Urinary bladder (tissue), 3 donors: ENCODE measurements at regions not wholly inside any gene's neighbourhood (a gene's known extent, or its start where the extent isn't known, plus 50 kb on each side); places are given as distances from the start of the nearest gene placed in this dataset.

Experiments
- DNase-seq: peaks from one replicate; pipeline ENCODE4 v3.0.0-alpha.2; 2015; ENCODE audit errors: extremely low spot score
- H3K27ac ChIP-seq: one replicate; pipeline ENCODE4 v1.5.1; 2013; ENCODE audit warnings: low read depth, mild to moderate bottlenecking, moderate library complexity
- H3K36me3 ChIP-seq: one replicate; pipeline ENCODE4 v1.6.1; 2013; ENCODE audit warnings: mild to moderate bottlenecking, moderate library complexity; ENCODE audit not compliant: insufficient read depth
- H3K4me1 ChIP-seq: one replicate; pipeline ENCODE4 v1.6.1; 2013; ENCODE audit warnings: mild to moderate bottlenecking, moderate library complexity; ENCODE audit not compliant: insufficient read depth
- H3K4me3 ChIP-seq: one replicate; pipeline ENCODE4 v1.5.1; 2013; ENCODE audit warnings: low read depth, low read length
- WGBS: extraction: QIAGEN DNeasy Blood & Tissue Kit; methylation state at CpG from one replicate; pipeline ENCODE4 v1.1.7; 2013; 5-methylcytosine and 5-hydroxymethylcytosine counted together
- donor health status: healthy with polysubstance abuse.
- donor health status: healthy.

GRCh38 chr12:75786070-75786469 is 245.5 kb downstream of the PHLDA1 start:
- WGBS, result 95% methylated on average over 3 of the region's 3 CpGs
- Histone ChIP-seq H3K4me3 (no peak overlapping the region), H3K36me3 (no peaks in the 10 kb centered on the region), H3K4me1 (no peaks in the 10 kb centered on the region), H3K27ac (no peak overlapping the region)
- no peak for DNase-seq

- 64% methylated on average over 2 of the region's 2 CpGs for WGBS
- peak; percentile 62 for DNase-seq
- Histone ChIP-seq H3K4me1 (no peaks in the 10 kb centered on the region), H3K4me3 (no peak overlapping the region), H3K36me3 (no peaks in the 10 kb centered on the region), H3K27ac (no peak overlapping the region)
Measured at GRCh38 chr12:75784591-75784990, 247.0 kb downstream of the PHLDA1 start.

GRCh38 chr12:75783093-75783877 is 248.3 kb downstream of the PHLDA1 start:
- no peak for DNase-seq
- no peak overlapping the region for H3K4me3 ChIP-seq
- no peaks in the 10 kb centered on the region for H3K36me3 ChIP-seq
- H3K27ac ChIP-seq, result no peak overlapping the region
- WGBS, result 74% methylated on average over 8 of the region's 8 CpGs
- no peaks in the 10 kb centered on the region for H3K4me1 ChIP-seq

- WGBS, result 69% methylated on average over 4 of the region's 4 CpGs
- Histone ChIP-seq H3K27ac (no peak overlapping the region), H3K4me1 (no peaks in the 10 kb centered on the region), H3K4me3 (no peak overlapping the region), H3K36me3 (no peaks in the 10 kb centered on the region)
- no peak for DNase-seq
Measured at GRCh38 chr12:75782069-75782581, 249.5 kb downstream of the PHLDA1 start.

- Histone ChIP-seq H3K36me3 (no peaks in the 10 kb centered on the region), H3K27ac (no peak overlapping the region), H3K4me3 (no peak overlapping the region), H3K4me1 (no peaks in the 10 kb centered on the region)
- no peak for DNase-seq
- 35% methylated on average over 2 of the region's 2 CpGs for WGBS
Measured at GRCh38 chr12:75781532-75782046, 250.0 kb downstream of the PHLDA1 start.

GRCh38 chr12:75779891-75780496 is 251.6 kb downstream of the PHLDA1 start:
- 79% methylated on average over 5 of the region's 5 CpGs for WGBS
- Histone ChIP-seq H3K4me1 (no peaks in the 10 kb centered on the region), H3K36me3 (no peaks in the 10 kb centered on the region), H3K4me3 (no peak overlapping the region), H3K27ac (no peak overlapping the region)
- DNase-seq, result no peak

GRCh38 chr12:75774261-75775052 is 257.1 kb downstream of the PHLDA1 start:
- Histone ChIP-seq H3K4me3 (no peak overlapping the region), H3K36me3 (no peaks in the 10 kb centered on the region), H3K27ac (no peak overlapping the region), H3K4me1 (no peaks in the 10 kb centered on the region)
- WGBS, result 79% methylated on average over 2 of the region's 2 CpGs
- DNase-seq, result no peak

GRCh38 chr12:75773377-75773776 is 258.2 kb downstream of the PHLDA1 start:
- Histone ChIP-seq H3K4me1 (no peaks in the 10 kb centered on the region), H3K27ac (no peak overlapping the region), H3K4me3 (no peak overlapping the region), H3K36me3 (no peaks in the 10 kb centered on the region)
- WGBS, result 88% methylated on average over 6 of the region's 6 CpGs
- DNase-seq, result no peak

GRCh38 chr12:75771023-75771422 is 259.6 kb upstream of the KRR1 start:
- Histone ChIP-seq H3K4me1 (no peaks in the 10 kb centered on the region), H3K36me3 (no peaks in the 10 kb centered on the region), H3K27ac (no peak overlapping the region), H3K4me3 (no peak overlapping the region)
- DNase-seq, result no peak
- 97% methylated on average over 2 of the region's 2 CpGs for whole genome bisulfite sequencing

GRCh38 chr12:75767957-75768356 is 256.5 kb upstream of the KRR1 start:
- Histone ChIP-seq H3K27ac (no peak overlapping the region), H3K4me3 (no peak overlapping the region), H3K36me3 (no peaks in the 10 kb centered on the region), H3K4me1 (no peaks in the 10 kb centered on the region)
- 60% methylated on average over 2 of the region's 2 CpGs for WGBS
- DNase-seq, result no peak

- Histone ChIP-seq H3K4me3 (no peak overlapping the region), H3K4me1 (no peaks in the 10 kb centered on the region), H3K36me3 (no peaks in the 10 kb centered on the region), H3K27ac (no peak overlapping the region)
- DNase-seq, result no peak
- WGBS, result 87% methylated on average over 3 of the region's 3 CpGs
Measured at GRCh38 chr12:75766263-75767160, 255.1 kb upstream of the KRR1 start.

GRCh38 chr12:75765170-75766059 is 254.0 kb upstream of the KRR1 start:
- Histone ChIP-seq H3K27ac (no peak overlapping the region), H3K4me3 (no peak overlapping the region), H3K36me3 (no peaks in the 10 kb centered on the region), H3K4me1 (no peaks in the 10 kb centered on the region)
- 95% methylated on average over 3 of the region's 3 CpGs for WGBS
- no peak for DNase-seq
